ENCODE measurements at regions not wholly inside any gene's neighbourhood (a gene's known extent, or its start where the extent isn't known, plus 50 kb on each side); places are given as distances from the start of the nearest gene placed in this dataset.

- TF ChIP-seq CTCF (IDR thresholded peaks at IDR 0.05; ENCODE audit: low read depth, low read length) (no peak), EZH2phosphoT487 (IDR thresholded peaks at IDR 0.05; ENCODE audit: low read depth) (no peak)
These were observed 365.6 kb upstream of the PTBP2 start for GRCh38 chr1:96355961-96356360.
